A673 (cell line): ENCODE measurements at regions not wholly inside any gene's neighbourhood (a gene's known extent, or its start where the extent isn't known, plus 50 kb on each side); places are given as distances from the start of the nearest gene placed in this dataset.

Experiments
- BruUV-seq: library from RNA; stranded (reverse); fragments of 400-500 nt; replicated peaks from 2 replicates; lab custom pipeline; 2021; lab: Mats Ljungman, UMichigan
- CTCF ChIA-PET: fragments of 300-600 bp; sonication (Branson Sonifier 250); formaldehyde crosslinking; loops from one replicate; lab custom pipeline; 2022; ENCODE audit warnings: antibody characterized with exemption; lab: Charles Lee
- POLR2A ChIA-PET: fragments of 300-600 bp; sonication (Branson Sonifier 250); formaldehyde crosslinking; loops from one replicate; lab custom pipeline; 2022; ENCODE audit warnings: antibody characterized with exemption; ENCODE audit not compliant: low non-redundant PET; lab: Charles Lee
- DNase-seq: peaks from one replicate; pipeline ENCODE4 v3.0.0-alpha.2; 2015; ENCODE audit warnings: low spot score
- H3K27ac ChIP-seq: fragments of 200-600 bp; sonication (generic); 2 replicates; pipeline ENCODE4 v1.5.1; 2016; ENCODE audit warnings: mixed run types, low read depth, mild to moderate bottlenecking, mixed read lengths, antibody characterized with exemption, low read length; ENCODE audit not compliant: poor library complexity, severe bottlenecking
- H3K27me3 ChIP-seq: fragments of 200-600 bp; sonication (generic); replicated peaks from 2 replicates; pipeline ENCODE4 v1.6.1; 2017; ENCODE audit warnings: mixed run types, low read depth, mild to moderate bottlenecking, mixed read lengths, antibody characterized with exemption, low read length; ENCODE audit not compliant: insufficient read depth, poor library complexity
- H3K36me3 ChIP-seq: fragments of 200-600 bp; sonication (generic); 2 replicates; pipeline ENCODE4 v1.6.1; 2016; ENCODE audit warnings: mixed run types, mild to moderate bottlenecking, mixed read lengths, antibody characterized with exemption, low read length; ENCODE audit not compliant: insufficient read depth, poor library complexity, severe bottlenecking
- H3K4me1 ChIP-seq: fragments of 200-600 bp; sonication (generic); 2 replicates; pipeline ENCODE4 v1.6.1; 2017; ENCODE audit warnings: mixed run types, mild to moderate bottlenecking, mixed read lengths, antibody characterized with exemption, low read length; ENCODE audit not compliant: insufficient read depth, poor library complexity, severe bottlenecking
- H3K4me3 ChIP-seq: fragments of 200-600 bp; sonication (generic); 2 replicates; pipeline ENCODE4 v1.5.1; 2016; ENCODE audit warnings: low read depth, mixed run types, mild to moderate bottlenecking, mixed read lengths, low read length; ENCODE audit not compliant: poor library complexity, severe bottlenecking
- H3K9me3 ChIP-seq: fragments of 200-600 bp; sonication (generic); 2 replicates; pipeline ENCODE4 v1.6.1; 2016; ENCODE audit warnings: mixed run types, low read depth, mild to moderate bottlenecking, mixed read lengths, antibody characterized with exemption, low read length; ENCODE audit not compliant: poor library complexity, severe bottlenecking
- CTCF ChIP-seq: fragments of 300-800, 200-600 bp; sonication (generic); conservative IDR thresholded peaks from 2 replicates; pipeline ENCODE4 v1.5.1; 2017; ENCODE audit warnings: low read depth, mild to moderate bottlenecking, antibody characterized with exemption, low read length, moderate library complexity, mixed read lengths
- EZH2 ChIP-seq: fragments of 200-600 bp; sonication (generic); IDR thresholded peaks from 2 replicates; pipeline ENCODE4 v1.6.1; 2017; ENCODE audit warnings: borderline replicate concordance, low read depth, mild to moderate bottlenecking, mixed read lengths, antibody characterized with exemption, low read length; ENCODE audit not compliant: poor library complexity, severe bottlenecking
- intact Hi-C: fragments of 100-400 bp; cut with micrococcal nuclease; formaldehyde crosslinking; loops from one replicate; pipeline ENCODE4 v1.10.0; 2022; ENCODE audit not compliant: unreplicated experiment

- no peak overlapping the region for H3K27ac ChIP-seq
- ChIA-PET POLR2A (no interaction called here), CTCF (no interaction called here)
- DNase-seq: no peak
- BruUV-seq: no TSS peak
- peaks cover 59% of the 10 kb centered on the region for H3K27me3 ChIP-seq
- intact Hi-C loops: no loop called here
- no peaks in the 10 kb centered on the region for H3K36me3 ChIP-seq
- H3K4me1 ChIP-seq: no peaks in the 10 kb centered on the region
- TF ChIP-seq CTCF (no peak), EZH2 (no peak)
- H3K4me3 ChIP-seq: no peak overlapping the region
- H3K9me3 ChIP-seq: no peaks in the 10 kb centered on the region
Observed at GRCh38 chr11:127137771-127138280, 137.3 kb upstream of the KIRREL3 start.

GRCh38 chr11:127136438-127136837 lies 135.9 kb upstream of the KIRREL3 start:
- H3K36me3 ChIP-seq: no peaks in the 10 kb centered on the region
- no peak overlapping the region for H3K27ac ChIP-seq
- ChIA-PET CTCF (no interaction called here), POLR2A (no interaction called here)
- peak; percentile 2 for DNase-seq
- intact Hi-C loops: no loop called here
- TF ChIP-seq EZH2 (no peak), CTCF (peak; percentile 44; the same call in 1 of the 2 replicates)
- peaks cover 45% of the 10 kb centered on the region for H3K27me3 ChIP-seq
- no peaks in the 10 kb centered on the region for H3K4me1 ChIP-seq
- no TSS peak for BruUV-seq
- H3K9me3 ChIP-seq: no peaks in the 10 kb centered on the region
- H3K4me3 ChIP-seq: no peak overlapping the region

GRCh38 chr11:127135256-127135655 lies 134.7 kb upstream of the KIRREL3 start:
- intact Hi-C loops: no loop called here
- no peak for DNase-seq
- no TSS peak for BruUV-seq
- TF ChIP-seq CTCF (no peak), EZH2 (no peak)
- no peaks in the 10 kb centered on the region for H3K4me1 ChIP-seq
- ChIA-PET CTCF (no interaction called here), POLR2A (no interaction called here)
- no peak overlapping the region for H3K4me3 ChIP-seq
- peaks cover 39% of the 10 kb centered on the region for H3K27me3 ChIP-seq
- no peaks in the 10 kb centered on the region for H3K9me3 ChIP-seq
- no peak overlapping the region for H3K27ac ChIP-seq
- no peaks in the 10 kb centered on the region for H3K36me3 ChIP-seq
